Thyroid gland (tissue), 4 donors: ENCODE measurements at regions not wholly inside any gene's neighbourhood (a gene's known extent, or its start where the extent isn't known, plus 50 kb on each side); places are given as distances from the start of the nearest gene placed in this dataset.
"Not testable (repeated sequence)": the region's sequence is repeated elsewhere in the genome, so short reads cannot be mapped to it uniquely, and the experiment has no call there.

Source experiments
- DNase-seq, 2 donors: peaks; one replicate each; pipeline ENCODE4 v3.0.0-alpha.2; 2019
- H3K27ac ChIP-seq, 3 donors: fragments of 200-600 bp; sonication (generic); 1 replicate in 2 of 3; 2 replicates in 1 of 3; pipeline ENCODE4 v1.5.1; 2016 to 2019; ENCODE audit warnings: mild to moderate bottlenecking in 1 of 3, moderate library complexity in 1 of 3
- H3K27me3 ChIP-seq: fragments of 200-600 bp; sonication (generic); one replicate; pipeline ENCODE4 v1.5.1; 2019
- H3K36me3 ChIP-seq, 2 donors: fragments of 200-600 bp; sonication (generic); one replicate each; pipeline ENCODE4 v1.5.1; 2016 to 2019
- H3K4me1 ChIP-seq, 2 donors: fragments of 200-600 bp; sonication (generic); one replicate each; pipeline ENCODE4 v1.5.1; 2017 to 2019
- H3K4me3 ChIP-seq, 3 donors: fragments of 200-600 bp; sonication (generic); replicated peaks in 1 of 3; 1 replicate in 2 of 3; 2 replicates in 1 of 3; pipeline ENCODE4 v1.5.1; 2016; ENCODE audit warnings: mild to moderate bottlenecking in 1 of 3
- H3K9me3 ChIP-seq: fragments of 200-600 bp; sonication (generic); one replicate; pipeline ENCODE4 v1.5.1; 2017
- CTCF ChIP-seq, 6 experiments: fragments of 200-600 bp in 3 of 6; fragments of 450-650 bp in 3 of 6; sonication (generic) in 3 of 6; IDR thresholded peaks; one replicate each; pipeline ENCODE4 v1.5.1; 2016 to 2019; ENCODE audit warnings: antibody characterized with exemption in 6 of 6, mild to moderate bottlenecking in 2 of 6, inconsistent platforms in 1 of 6, moderate library complexity in 1 of 6
- POLR2A ChIP-seq, 2 donors: fragments of 450-650 bp; IDR thresholded peaks; one replicate each; pipeline ENCODE4 v1.6.1; 2017; ENCODE audit warnings: antibody characterized with exemption in 2 of 2, mild to moderate bottlenecking in 2 of 2, moderate library complexity in 1 of 2
- WGBS, 2 donors: methylation state at CpG; one replicate each; pipeline ENCODE4 v1.1.5; 2017; 5-methylcytosine and 5-hydroxymethylcytosine counted together
- intact Hi-C: fragments of 100-400 bp; cut with DNase I; formaldehyde crosslinking; loops from one replicate; pipeline ENCODE4 v1.15.1; 2023

- Histone ChIP-seq H3K4me3 (no peak overlapping the region), H3K27ac (no peak overlapping the region), H3K36me3 (no peaks in the 10 kb centered on the region), H3K9me3 (no peaks in the 10 kb centered on the region), H3K27me3 (no peaks in the 10 kb centered on the region), H3K4me1 (no peaks in the 10 kb centered on the region)
- 82 to 87% methylated on average over 1 of the region's 1 CpG for WGBS, 2 donors
- TF ChIP-seq POLR2A (IDR thresholded peaks at IDR 0.05) (no peak), CTCF (IDR thresholded peaks at IDR 0.05) (no peak)
- no peak for DNase-seq
- intact Hi-C loops = no loop called here
Observed at GRCh38 chr12:73589220-73589619, 948.4 kb upstream of the ATXN7L3B start.

DNA sequence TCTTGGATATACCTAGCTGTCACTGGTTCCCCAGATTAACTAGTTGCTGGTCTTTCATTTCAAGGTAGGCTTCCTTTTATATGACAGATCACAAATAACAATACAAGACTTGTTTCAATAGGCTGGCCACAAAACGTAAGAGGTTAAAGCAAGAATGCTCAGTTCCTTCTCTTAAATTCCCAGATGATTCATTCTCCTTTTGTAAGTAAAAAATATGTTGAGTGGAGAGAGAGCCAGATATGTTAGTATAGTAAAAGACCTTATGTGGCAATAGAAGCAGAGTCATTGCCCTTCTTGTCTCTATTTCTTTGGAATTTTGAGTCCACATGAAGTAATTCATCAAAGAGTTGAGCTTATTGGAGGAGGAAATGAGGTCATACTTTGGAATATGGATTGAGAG is 939.0 kb upstream of the ATXN7L3B start:
- no peak for TF ChIP-seq CTCF (IDR thresholded peaks at IDR 0.05)
- TF ChIP-seq POLR2A (IDR thresholded peaks at IDR 0.05) = no peak
- H3K36me3 ChIP-seq = no peaks in the 10 kb centered on the region
- H3K4me1 ChIP-seq = no peaks in the 10 kb centered on the region
- intact Hi-C loops = no loop called here
- H3K27ac ChIP-seq = no peak overlapping the region
- no peaks in the 10 kb centered on the region for H3K27me3 ChIP-seq
- H3K4me3 ChIP-seq = no peak overlapping the region
- no peak for DNase-seq
- no peaks in the 10 kb centered on the region for H3K9me3 ChIP-seq
- WGBS, 2 donors = 57 to 60% methylated on average over 1 of the region's 1 CpG

- no peaks in the 10 kb centered on the region for H3K27me3 ChIP-seq
- WGBS, 2 donors = 67 to 71% methylated on average over 2 of the region's 2 CpGs
- H3K36me3 ChIP-seq = no peaks in the 10 kb centered on the region
- no peaks in the 10 kb centered on the region for H3K4me1 ChIP-seq
- H3K4me3 ChIP-seq = no peak overlapping the region
- TF ChIP-seq POLR2A (IDR thresholded peaks at IDR 0.05) (no peak), CTCF (IDR thresholded peaks at IDR 0.05) (no peak)
- no peak overlapping the region for H3K27ac ChIP-seq
- DNase-seq = no peak
- no peaks in the 10 kb centered on the region for H3K9me3 ChIP-seq
- intact Hi-C loops = no loop called here
Observed at GRCh38 chr12:73599268-73599667, 938.4 kb upstream of the ATXN7L3B start.

DNA sequence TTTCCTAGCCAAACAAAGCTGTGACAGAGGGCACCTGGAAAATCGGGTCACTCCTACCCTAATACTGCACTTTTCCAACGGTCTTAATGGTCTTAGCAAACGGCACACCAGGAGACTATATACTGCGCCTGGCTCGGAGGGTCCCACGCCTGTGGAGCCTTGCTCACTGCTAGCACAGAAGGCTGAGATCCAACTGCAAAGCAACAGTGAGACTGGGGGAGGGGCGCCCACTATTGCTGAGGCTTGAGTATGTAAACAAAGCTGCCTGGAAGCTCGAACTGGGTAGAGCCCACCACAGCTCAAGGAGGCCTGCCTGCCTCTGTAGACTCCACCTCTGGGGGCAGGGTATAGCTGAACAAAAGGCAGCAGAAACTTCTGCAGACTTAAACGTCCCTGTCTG is 931.7 kb upstream of the ATXN7L3B start:
- DNase-seq, H3K4me3 ChIP-seq, H3K27me3 ChIP-seq, intact Hi-C loops, H3K36me3 ChIP-seq, H3K27ac ChIP-seq, H3K4me1 ChIP-seq, H3K9me3 ChIP-seq: not testable (repeated sequence)
- 71 to 76% methylated on average over 9 of the region's 9 CpGs for WGBS, 2 donors

- TF ChIP-seq CTCF (IDR thresholded peaks at IDR 0.05) = no peak
- TF ChIP-seq POLR2A (IDR thresholded peaks at IDR 0.05) = no peak
- H3K36me3 ChIP-seq = no peaks in the 10 kb centered on the region
- H3K4me1 ChIP-seq = no peaks in the 10 kb centered on the region
- no peak for DNase-seq
- no peak overlapping the region for H3K4me3 ChIP-seq
- no peak overlapping the region for H3K27ac ChIP-seq
- H3K27me3 ChIP-seq = no peaks in the 10 kb centered on the region
- H3K9me3 ChIP-seq = no peaks in the 10 kb centered on the region
- intact Hi-C loops = no loop called here
Observed at GRCh38 chr12:73612551-73612950, 925.1 kb upstream of the ATXN7L3B start.

DNA sequence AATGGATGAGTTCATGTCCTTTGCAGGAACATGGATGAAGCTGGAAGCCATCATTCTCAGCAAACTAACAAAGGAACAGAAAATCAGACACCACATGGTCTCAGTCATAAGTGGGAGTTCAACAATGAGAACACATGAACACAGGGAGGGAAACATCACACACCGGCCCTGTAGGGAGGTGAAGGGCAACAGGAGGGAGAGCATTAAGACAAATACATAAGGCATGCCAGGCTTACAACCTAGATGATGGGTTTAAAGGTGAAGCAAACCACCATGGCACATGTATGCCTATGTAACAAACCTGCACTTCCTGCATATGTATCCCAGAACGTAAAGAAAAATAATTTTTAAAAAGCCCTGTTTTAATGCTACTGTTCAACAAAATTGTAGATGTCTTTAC is 914.2 kb upstream of the ATXN7L3B start:
- TF ChIP-seq POLR2A (IDR thresholded peaks at IDR 0.05) (no peak), CTCF (IDR thresholded peaks at IDR 0.05) (no peak)
- intact Hi-C loops = no loop called here
- Histone ChIP-seq H3K4me3 (no peak overlapping the region), H3K36me3 (no peaks in the 10 kb centered on the region), H3K4me1 (no peaks in the 10 kb centered on the region), H3K27ac (no peak overlapping the region), H3K9me3 (no peaks in the 10 kb centered on the region), H3K27me3 (no peaks in the 10 kb centered on the region)
- no peak for DNase-seq
- 90 to 93% methylated on average over 2 of the region's 2 CpGs for WGBS, 2 donors
